Activated CD8-positive, alpha-beta memory T cell treated with anti-CD3 and anti-CD28 coated beads for 1 hour (primary cell): ENCODE measurements at regions not wholly inside any gene's neighbourhood (a gene's known extent, or its start where the extent isn't known, plus 50 kb on each side); places are given as distances from the start of the nearest gene placed in this dataset.

Experiments
- DNase-seq, 2 donors: peaks; one replicate each; pipeline ENCODE4 v3.0.0-alpha.2; 2020; ENCODE audit warnings: low read depth in 1 of 2; ENCODE audit errors: extremely low read depth in 1 of 2

GRCh38 chr17:72512649-72513556, 392.1 kb downstream of the SOX9 start:
- no peak for DNase-seq

GRCh38 chr17:72514321-72514861, 393.6 kb downstream of the SOX9 start:
- DNase-seq: no peak

- no peak for DNase-seq
Measured at GRCh38 chr17:72514891-72515290, 394.1 kb downstream of the SOX9 start.

DNA sequence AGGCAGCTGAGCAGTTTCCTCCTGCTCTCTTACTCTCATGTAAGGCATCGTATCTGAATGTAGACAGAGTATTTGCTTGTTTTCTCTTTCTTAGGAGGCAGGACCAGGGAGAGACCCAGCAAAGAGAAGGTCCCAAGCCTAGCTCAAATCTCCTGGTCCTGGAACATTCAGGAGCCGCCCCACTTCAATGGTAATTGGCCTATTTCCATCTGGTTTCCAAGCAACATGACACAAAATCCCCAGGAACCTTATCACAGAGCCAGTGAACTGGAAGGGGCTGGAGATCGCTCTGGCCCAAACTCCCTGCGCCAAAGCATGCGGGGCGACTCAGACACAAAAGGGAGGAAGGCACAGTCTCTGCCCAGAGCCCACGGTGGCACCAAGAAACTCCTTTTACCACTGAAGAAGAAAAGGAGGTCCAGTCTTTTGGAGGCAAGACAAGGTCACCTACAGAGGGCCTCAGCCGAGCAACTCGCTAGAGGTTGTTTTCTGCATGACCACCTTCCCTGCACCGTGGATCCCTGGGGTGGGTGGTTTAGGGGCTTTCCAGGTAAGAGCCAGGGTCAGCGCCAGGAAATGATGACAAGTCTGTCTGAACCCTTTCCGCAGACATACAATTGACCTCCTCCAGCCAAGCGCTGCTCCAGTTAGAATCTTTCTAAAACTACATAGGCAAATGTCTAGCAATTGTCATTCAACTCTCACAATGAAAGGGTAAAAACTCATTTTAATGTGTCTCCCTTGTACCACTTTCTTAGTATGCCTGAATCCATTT, 394.7 kb downstream of the SOX9 start:
- no peak for DNase-seq

DNA sequence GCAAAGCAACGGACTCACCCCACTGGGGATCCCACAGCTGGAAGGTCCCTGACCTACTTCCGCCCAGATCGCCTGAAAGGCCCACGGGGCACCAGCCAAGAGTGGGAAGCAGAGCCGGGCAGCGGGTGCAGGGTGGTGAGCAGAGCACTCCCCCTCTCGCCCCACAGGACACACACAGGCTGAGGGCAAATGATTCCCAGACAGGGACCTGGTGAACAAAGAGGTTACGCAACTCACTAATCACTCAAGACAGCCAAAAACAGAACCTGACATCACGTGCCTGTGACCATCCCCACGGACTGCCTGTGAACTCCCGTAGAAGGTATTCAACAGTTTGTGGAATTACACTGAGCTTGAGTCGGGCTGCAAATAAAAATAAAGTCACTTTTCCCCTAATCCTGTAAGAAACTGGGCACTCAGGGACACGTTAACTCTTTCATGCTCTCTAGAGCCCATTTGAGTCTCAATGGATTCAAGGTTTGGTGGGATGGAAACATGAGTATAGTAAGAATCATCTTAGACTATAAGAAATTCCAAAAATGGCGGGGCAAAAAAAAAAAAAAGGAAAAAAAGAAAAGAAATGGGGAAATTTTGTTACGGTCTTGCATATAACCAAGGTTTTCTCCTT, 396.1 kb downstream of the SOX9 start:
- DNase-seq: no peak

DNA sequence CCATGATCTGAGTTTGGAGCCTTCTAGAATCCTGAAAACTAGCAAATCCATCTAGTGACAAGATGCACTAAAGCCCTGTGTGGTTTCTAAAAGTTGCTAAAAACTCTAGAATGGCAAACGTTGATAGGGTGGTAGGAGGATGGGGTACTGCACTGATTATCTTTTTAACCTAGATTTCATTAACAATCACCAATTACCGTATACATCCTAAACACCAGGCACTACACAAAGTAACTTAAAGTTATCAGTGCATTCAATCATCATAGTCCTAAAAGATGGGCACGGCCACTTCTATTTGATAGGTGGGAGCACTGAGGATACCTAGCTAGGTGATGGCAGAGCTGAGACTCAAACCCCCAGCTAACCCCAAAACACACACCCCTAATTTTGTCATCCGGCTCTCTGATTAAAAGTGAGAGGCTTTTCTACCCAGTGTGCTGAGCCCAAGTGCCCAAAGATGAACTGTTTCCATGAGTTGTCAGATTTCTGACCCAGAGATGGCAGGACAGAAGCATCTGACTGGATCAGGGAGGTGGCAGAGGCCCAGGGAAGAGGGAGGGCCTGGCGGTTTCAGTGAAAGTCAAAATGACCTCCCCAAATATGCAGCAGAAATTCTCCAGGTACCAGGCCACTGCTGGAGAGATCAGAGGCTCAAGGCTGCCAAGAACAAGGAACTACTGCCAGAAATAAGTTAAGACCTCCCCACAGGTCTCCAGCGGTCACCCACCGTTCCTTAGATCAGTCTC, 396.8 kb downstream of the SOX9 start:
- no peak for DNase-seq

DNA sequence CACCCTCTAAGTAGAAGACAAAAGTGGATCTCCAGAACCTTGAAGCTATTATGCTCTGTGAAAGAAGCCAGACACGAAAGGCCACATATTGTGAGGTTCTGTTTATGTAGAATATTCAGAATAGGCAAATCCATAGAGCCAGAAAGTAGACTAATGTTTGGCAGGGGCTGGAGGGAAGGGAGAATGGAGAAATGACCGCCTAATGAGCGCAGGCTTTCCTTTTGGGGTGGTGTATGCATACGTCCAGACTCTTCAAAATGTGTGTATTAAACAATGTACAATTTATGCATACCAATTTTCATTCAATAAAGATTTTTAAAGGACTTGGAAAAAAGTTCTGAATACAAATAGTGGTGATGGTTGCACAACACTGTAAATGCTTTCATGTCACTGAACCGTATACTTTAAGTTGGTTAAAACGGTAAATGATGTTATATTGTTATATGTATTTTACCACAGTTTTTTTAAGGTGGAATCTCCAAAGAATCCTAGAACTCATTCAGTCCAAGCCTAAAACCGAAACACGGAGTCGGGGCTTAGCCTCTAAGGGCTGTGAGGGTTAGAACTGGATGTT, 397.4 kb downstream of the SOX9 start:
- DNase-seq: no peak

DNA sequence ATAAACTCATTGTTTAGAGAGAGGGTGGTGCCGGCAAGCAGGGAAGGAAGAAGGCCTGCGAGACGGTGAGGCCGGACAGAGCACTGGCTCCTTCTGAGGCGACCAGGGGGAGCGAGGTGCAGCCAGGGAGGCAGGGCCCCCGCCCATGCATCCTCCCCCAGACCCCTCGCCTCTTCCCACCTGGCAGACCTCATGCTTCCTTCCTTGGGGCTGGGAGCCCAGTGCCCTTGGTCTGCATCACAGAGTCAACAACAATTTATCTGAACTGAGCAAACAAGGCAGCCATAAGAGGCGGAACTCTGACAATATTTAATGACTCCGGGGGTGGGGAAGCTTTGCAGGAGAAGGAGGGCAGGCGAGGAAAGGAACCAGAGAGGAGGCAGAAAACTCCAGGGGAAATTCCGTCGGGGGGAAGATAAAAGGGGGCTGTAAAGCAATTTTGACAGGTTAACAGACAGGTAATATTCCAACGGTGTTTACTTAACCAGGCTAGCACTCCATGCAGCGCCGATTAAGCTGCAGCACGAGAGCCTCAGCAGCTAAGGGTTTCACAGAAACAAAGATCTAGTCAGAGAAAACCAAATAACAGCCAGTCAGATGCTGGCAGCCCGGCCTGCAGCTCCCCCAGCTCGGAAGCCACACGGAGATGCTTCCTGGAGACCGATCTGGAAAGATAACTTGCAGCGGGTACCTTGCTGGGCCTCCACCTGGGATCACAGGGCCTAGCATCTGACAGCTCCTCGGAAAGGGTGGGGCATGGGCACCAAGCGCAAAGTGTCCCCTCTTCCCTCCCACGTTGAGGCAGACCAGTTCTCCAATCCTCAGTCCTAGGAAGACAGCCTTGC, 398.2 kb downstream of the SOX9 start:
- no peak for DNase-seq

- DNase-seq: no peak
Measured at GRCh38 chr17:72519598-72519936, 398.7 kb downstream of the SOX9 start.

GRCh38 chr17:72520665-72521303, 400.0 kb downstream of the SOX9 start:
- DNase-seq: no peak

GRCh38 chr17:72523491-72523890, 402.7 kb downstream of the SOX9 start:
- no peak for DNase-seq

DNA sequence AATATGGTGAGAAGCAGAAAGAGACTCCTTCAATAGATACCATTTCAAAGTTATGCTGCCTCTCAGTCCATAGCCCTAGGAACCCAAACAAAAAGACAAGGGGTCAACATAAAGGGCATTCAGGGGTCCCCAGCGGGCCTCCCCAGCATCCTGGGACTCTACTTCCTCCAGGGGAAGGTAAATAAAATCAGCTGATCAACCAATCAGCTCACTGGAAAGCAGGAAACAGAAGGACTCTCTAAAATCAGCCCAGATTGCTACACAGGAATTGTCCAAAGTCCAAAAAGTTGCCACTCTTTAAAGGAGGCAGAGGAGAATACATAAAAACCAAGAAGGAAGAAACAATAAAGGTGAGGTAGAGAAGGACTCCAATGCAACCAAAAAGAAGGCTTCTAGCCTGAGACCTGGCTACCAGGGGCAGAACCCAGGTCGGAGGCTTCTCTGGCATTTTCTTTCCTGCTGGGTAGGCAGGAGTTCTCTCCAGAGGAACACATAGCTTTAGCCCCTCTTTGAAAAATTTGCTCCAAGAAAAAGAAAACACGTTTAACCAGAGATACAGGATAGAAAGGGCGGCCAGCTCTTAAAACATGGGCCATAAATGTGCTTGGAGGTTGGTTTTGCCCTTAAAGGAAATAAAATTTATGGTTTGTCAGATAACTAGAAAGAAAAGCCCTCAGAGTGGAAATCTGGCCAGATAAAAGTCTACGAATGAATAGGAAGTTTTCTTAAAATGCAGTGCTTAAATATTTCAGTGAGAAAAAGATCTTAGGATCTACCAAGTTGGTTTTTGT, 404.6 kb downstream of the SOX9 start:
- no peak for DNase-seq

- DNase-seq: no peak
Measured at GRCh38 chr17:72526769-72527168, 405.9 kb downstream of the SOX9 start.

DNA sequence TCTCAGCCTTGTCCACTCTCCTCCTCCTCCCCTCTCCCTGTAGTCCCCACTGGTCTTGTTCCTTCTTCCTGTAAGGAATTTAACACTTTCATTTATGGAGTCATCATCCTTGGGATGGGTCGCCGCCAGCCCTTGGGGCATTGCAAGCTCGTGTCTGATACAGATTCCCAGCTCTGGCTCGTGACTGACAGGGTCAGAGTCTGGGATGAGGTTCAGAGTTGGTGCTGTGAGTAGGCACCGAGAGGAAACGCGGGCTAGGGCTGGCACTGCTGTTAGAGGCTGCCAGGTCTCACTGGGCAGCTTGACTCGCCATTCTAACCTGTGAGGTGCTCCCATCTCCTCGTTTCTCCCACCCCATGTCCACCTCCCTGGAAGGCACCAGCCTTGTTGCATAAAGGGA, 407.0 kb downstream of the SOX9 start:
- no peak for DNase-seq

- no peak for DNase-seq
Measured at GRCh38 chr17:72528683-72529082, 407.9 kb downstream of the SOX9 start.

GRCh38 chr17:72529386-72529785, 408.6 kb downstream of the SOX9 start:
- DNase-seq: no peak

DNA sequence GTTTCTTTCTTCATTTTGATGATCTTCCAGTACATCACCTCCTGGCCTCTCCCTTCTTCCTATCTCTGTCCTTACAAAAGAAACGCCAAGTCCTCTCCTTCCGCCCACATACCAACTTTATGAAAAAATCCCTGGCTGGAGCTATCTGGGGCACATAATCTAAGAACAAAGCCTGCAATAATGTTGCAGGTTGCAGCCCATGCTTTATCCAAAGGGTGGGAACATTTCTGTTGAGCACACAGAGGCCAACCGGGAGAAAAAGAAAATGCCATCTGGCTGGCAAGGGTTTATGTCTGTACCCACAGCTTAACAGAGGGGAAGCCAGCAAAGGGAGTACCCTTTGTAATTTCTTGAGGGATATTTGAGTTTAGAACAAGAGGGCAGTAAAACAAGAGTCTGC, 409.6 kb downstream of the SOX9 start:
- no peak for DNase-seq

DNA sequence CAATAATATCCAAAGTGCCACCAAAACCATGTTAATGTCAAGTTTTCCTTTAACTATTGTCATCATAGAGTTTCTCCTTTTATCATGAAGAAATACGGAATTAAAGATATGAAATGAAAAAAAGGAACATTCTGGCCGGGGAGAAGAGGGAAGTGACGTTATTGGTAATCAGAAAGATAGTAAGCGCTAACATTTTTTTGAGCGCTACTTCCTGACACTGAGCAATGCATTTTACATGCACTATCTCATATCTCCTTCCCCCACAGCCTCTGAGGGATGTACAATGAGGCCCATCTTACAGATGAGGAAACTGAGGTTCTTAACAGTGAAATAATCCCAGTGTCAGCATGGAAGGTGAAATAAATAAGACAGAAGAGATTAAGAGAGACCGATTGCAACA, 410.9 kb downstream of the SOX9 start:
- DNase-seq: no peak
